H1 (cell line): ENCODE measurements at regions not wholly inside any gene's neighbourhood (a gene's known extent, or its start where the extent isn't known, plus 50 kb on each side); places are given as distances from the start of the nearest gene placed in this dataset.

Experiments
- CTCF ChIA-PET: fragments of 300-600 bp; sonication (Branson Sonifier 250); formaldehyde crosslinking; loops from one replicate; lab custom pipeline; 2021; ENCODE audit not compliant: partially characterized antibody; lab: Charles Lee
- POLR2A ChIA-PET: fragments of 300-600 bp; sonication (Branson Sonifier 250); formaldehyde crosslinking; loops from one replicate; lab custom pipeline; 2021; ENCODE audit warnings: inconsistent platforms; ENCODE audit not compliant: partially characterized antibody; lab: Charles Lee
- DNase-seq, 2 experiments: peaks; one replicate each; pipeline versions ENCODE4 v3.0.0 to v3.0.0-alpha.2; 2010 to 2022; ENCODE audit warnings: low spot score in 2 of 2, low read depth in 1 of 2, mixed read lengths in 1 of 2
- FAIRE-seq: peaks from 2 replicates; lab custom pipeline; 2011; peaks lifted over from hg19 to GRCh38; lab: Jason Lieb, UNC
- H2AFZ ChIP-seq: 2 replicates; pipeline ENCODE4 v1.8.1; 2012; ENCODE audit warnings: low read length, inconsistent platforms
- H2AK5ac ChIP-seq: 2 replicates; pipeline ENCODE4 v1.6.1; 2013; ENCODE audit warnings: low read depth, low read length
- H2BK120ac ChIP-seq: replicated peaks from 2 replicates; pipeline ENCODE3; 2013; ENCODE audit warnings: low read depth, low read length, inconsistent platforms
- H2BK12ac ChIP-seq: 2 replicates; pipeline ENCODE4 v1.6.1; 2013; ENCODE audit warnings: low read depth, low read length
- H2BK15ac ChIP-seq: 2 replicates; pipeline ENCODE4 v1.6.1; 2013; ENCODE audit warnings: low read length
- H2BK20ac ChIP-seq: 2 replicates; pipeline ENCODE4 v1.6.1; 2013; ENCODE audit warnings: low read length
- H2BK5ac ChIP-seq: 2 replicates; pipeline ENCODE4 v1.6.1; 2013; ENCODE audit warnings: low read depth, low read length
- H3K14ac ChIP-seq: 2 replicates; pipeline ENCODE4 v1.6.1; 2013; ENCODE audit warnings: inconsistent platforms; ENCODE audit not compliant: insufficient read length
- H3K18ac ChIP-seq: 2 replicates; pipeline ENCODE4 v1.6.1; 2013; ENCODE audit warnings: low read length; ENCODE audit errors: extremely low read depth
- H3K23ac ChIP-seq: 2 replicates; pipeline ENCODE4 v1.6.1; 2013; ENCODE audit warnings: inconsistent platforms; ENCODE audit not compliant: insufficient read length
- H3K23me2 ChIP-seq: 2 replicates; pipeline ENCODE4 v1.6.1; 2013; ENCODE audit warnings: low read depth, low read length
- H3K27ac ChIP-seq: 2 replicates; pipeline ENCODE4 v1.6.1; 2011; ENCODE audit warnings: low read depth, low read length, inconsistent platforms
- H3K27me3 ChIP-seq, 4 experiments: replicated peaks in 1 of 4; 1 replicate in 1 of 4; 2 replicates in 3 of 4; pipeline versions ENCODE4 v1.6.1 to v1.8.1; 2011 to 2013; ENCODE audit warnings: low read length in 3 of 4, mild to moderate bottlenecking in 3 of 4, inconsistent platforms in 2 of 4, mixed read lengths in 2 of 4, moderate library complexity in 1 of 4; ENCODE audit not compliant: control insufficient read depth in 3 of 4, insufficient read depth in 3 of 4; ENCODE audit errors: extremely low read depth in 1 of 4
- H3K36me3 ChIP-seq, 4 experiments: 2 replicates each; pipeline versions ENCODE4 v1.6.1 to v1.8.1; 2011 to 2013; ENCODE audit warnings: mild to moderate bottlenecking in 4 of 4, low read length in 3 of 4, moderate library complexity in 2 of 4, control low read depth in 1 of 4, inconsistent platforms in 1 of 4; ENCODE audit not compliant: insufficient read depth in 4 of 4, control insufficient read depth in 2 of 4
- H3K4ac ChIP-seq: replicated peaks from 2 replicates; pipeline ENCODE3; 2013; ENCODE audit warnings: low read length, low read depth, mixed read lengths, inconsistent platforms; ENCODE audit not compliant: insufficient read length
- H3K4me1 ChIP-seq, 4 experiments: replicated peaks in 1 of 4; 1 replicate in 1 of 4; 2 replicates in 3 of 4; pipeline versions ENCODE4 v1.6.1 to v1.8.1; 2011 to 2013; ENCODE audit warnings: low read length in 3 of 4, inconsistent platforms in 2 of 4, mixed read lengths in 1 of 4; ENCODE audit not compliant: insufficient read depth in 4 of 4, control insufficient read depth in 3 of 4
- H3K4me2 ChIP-seq, 2 experiments: 2 replicates each; pipeline versions ENCODE4 v1.6.1 to v1.8.1; 2011 to 2013; ENCODE audit warnings: low read depth in 2 of 2, low read length in 2 of 2, control low read depth in 1 of 2, inconsistent platforms in 1 of 2, mild to moderate bottlenecking in 1 of 2; ENCODE audit not compliant: insufficient read depth in 1 of 2
- H3K4me3 ChIP-seq, 4 experiments: fragments of 200-600, 300-600 bp in 1 of 4; sonication (generic), shearing (Covaris generic), sonication (Bioruptor Twin) in 1 of 4; 2 replicates each; pipeline versions ENCODE4 v1.5.1 to v1.8.1; 2011 to 2016; ENCODE audit warnings: low read length in 4 of 4, low read depth in 3 of 4, control low read depth in 2 of 4, inconsistent platforms in 2 of 4, mild to moderate bottlenecking in 2 of 4, mixed read lengths in 1 of 4, moderate library complexity in 1 of 4; ENCODE audit not compliant: insufficient read depth in 2 of 4; ENCODE audit errors: extremely low read depth in 1 of 4
- H3K56ac ChIP-seq: replicated peaks from 2 replicates; pipeline ENCODE3; 2013; ENCODE audit warnings: low read depth, mild to moderate bottlenecking, mixed read lengths, low read length, inconsistent platforms; ENCODE audit not compliant: insufficient read length
- H3K79me1 ChIP-seq: 2 replicates; pipeline ENCODE4 v1.6.1; 2013; ENCODE audit warnings: low read depth, low read length, control low read depth
- H3K79me2 ChIP-seq, 2 experiments: 2 replicates each; pipeline versions ENCODE4 v1.6.1 to v1.8.1; 2012 to 2013; ENCODE audit warnings: low read length in 2 of 2, mild to moderate bottlenecking in 2 of 2, inconsistent platforms in 1 of 2; ENCODE audit not compliant: insufficient read depth in 2 of 2, control insufficient read depth in 1 of 2
- H3K9ac ChIP-seq, 4 experiments: replicated peaks in 1 of 4; 1 replicate in 1 of 4; 2 replicates in 3 of 4; pipeline versions ENCODE4 v1.6.1 to v1.8.1; 2011 to 2013; ENCODE audit warnings: low read depth in 3 of 4, low read length in 3 of 4, control low read depth in 2 of 4, mild to moderate bottlenecking in 2 of 4, moderate library complexity in 2 of 4, inconsistent platforms in 1 of 4; ENCODE audit errors: extremely low read depth in 1 of 4
- H3K9me3 ChIP-seq, 2 experiments: 2 replicates each; pipeline versions ENCODE4 v1.6.1 to v1.8.1; 2012 to 2013; ENCODE audit warnings: mild to moderate bottlenecking in 2 of 2, moderate library complexity in 2 of 2, control low read depth in 1 of 2, inconsistent platforms in 1 of 2, low read depth in 1 of 2, low read length in 1 of 2, mixed read lengths in 1 of 2; ENCODE audit not compliant: insufficient read depth in 2 of 2
- H4K20me1 ChIP-seq, 2 experiments: replicated peaks in 1 of 2; 2 replicates each; pipeline versions ENCODE3 to v1.8.1; 2011 to 2013; ENCODE audit warnings: inconsistent platforms in 2 of 2, low read length in 2 of 2, mild to moderate bottlenecking in 1 of 2; ENCODE audit not compliant: insufficient read depth in 2 of 2, control insufficient read depth in 1 of 2
- H4K5ac ChIP-seq: 2 replicates; pipeline ENCODE4 v1.6.1; 2013; ENCODE audit warnings: low read length, low read depth, mixed read lengths, inconsistent platforms; ENCODE audit not compliant: insufficient read length
- H4K8ac ChIP-seq: 2 replicates; pipeline ENCODE4 v1.8.0; 2013; ENCODE audit warnings: mild to moderate bottlenecking, moderate library complexity, low read length, inconsistent platforms; ENCODE audit not compliant: insufficient read depth; ENCODE audit errors: extremely low read depth
- H4K91ac ChIP-seq: replicated peaks from 2 replicates; pipeline ENCODE3; 2013; ENCODE audit warnings: low read length, mixed read lengths, inconsistent platforms; ENCODE audit not compliant: insufficient read length
- CTCF ChIP-seq, 3 experiments: IDR thresholded peaks; 1 replicate in 2 of 3; 2 replicates in 1 of 3; pipeline versions ENCODE4 v1.5.1 to v1.6.1; 2011; ENCODE audit warnings: low read length in 3 of 3, mild to moderate bottlenecking in 3 of 3, inconsistent platforms in 2 of 3, low read depth in 1 of 3, moderate library complexity in 1 of 3; ENCODE audit not compliant: insufficient read depth in 1 of 3; ENCODE audit errors: control extremely low read depth in 1 of 3
- EGR1 ChIP-seq: IDR thresholded peaks from 2 replicates; pipeline ENCODE4 v1.6.1; 2011; ENCODE audit warnings: low read depth, low read length, borderline replicate concordance
- GABPA ChIP-seq: IDR thresholded peaks from 2 replicates; pipeline ENCODE4 v1.6.1; 2011; ENCODE audit warnings: mild to moderate bottlenecking, low read length, moderate library complexity, borderline replicate concordance; ENCODE audit not compliant: insufficient read depth
- KDM4A ChIP-seq: IDR thresholded peaks from one replicate; pipeline ENCODE4 v1.7.1; 2012; ENCODE audit warnings: low read depth, mild to moderate bottlenecking, moderate library complexity, low read length, inconsistent platforms; ENCODE audit not compliant: severe bottlenecking
- PHF8 ChIP-seq: fragments of 200-600 bp; sonication (generic); conservative IDR thresholded peaks from 2 replicates; pipeline ENCODE4 v1.7.1; 2012; ENCODE audit warnings: low read depth, mild to moderate bottlenecking, inconsistent platforms, low read length, moderate library complexity
- SIN3A ChIP-seq, 2 experiments: IDR thresholded peaks in 1 of 2; conservative IDR thresholded peaks in 1 of 2; 2 replicates each; pipeline ENCODE4 v1.6.1; 2011 to 2012; ENCODE audit warnings: low read length in 2 of 2, improper control_type of control experiment in 1 of 2, low read depth in 1 of 2, mild to moderate bottlenecking in 1 of 2
- SIRT6 ChIP-seq: IDR thresholded peaks from one replicate; pipeline ENCODE4 v1.7.1; 2012; ENCODE audit warnings: low read length, inconsistent platforms
- TAF1 ChIP-seq: IDR thresholded peaks from 2 replicates; pipeline ENCODE4 v1.6.1; 2011; ENCODE audit warnings: mild to moderate bottlenecking, low read depth, low read length
- YY1 ChIP-seq: IDR thresholded peaks from 2 replicates; pipeline ENCODE4 v1.6.1; 2011; ENCODE audit warnings: low read depth, mild to moderate bottlenecking, low read length
- WGBS, 2 experiments: shearing (Covaris generic) in 1 of 2; methylation state at CpG; one replicate each; pipeline versions ENCODE4 v1.1.6 to v1.1.7; 2013 to 2015; ENCODE audit warnings: low lambda C conversion rate in 2 of 2, mixed read lengths in 2 of 2, inconsistent platforms in 1 of 2, low coverage in 1 of 2, missing lambda C conversion rate in 1 of 2; ENCODE audit not compliant: insufficient replicate concordance in 2 of 2, insufficient coverage in 1 of 2, insufficient read length in 1 of 2; ENCODE audit errors: extremely low coverage in 1 of 2, missing lambda C conversion rate in 1 of 2; 5-methylcytosine and 5-hydroxymethylcytosine counted together
- TF ChIP-seq, protein P1 (sequence below): IDR thresholded peaks from 2 replicates; pipeline ENCODE4 v1.6.1; 2011; ENCODE audit warnings: low read depth, mild to moderate bottlenecking, low read length; ENCODE audit not compliant: insufficient read depth

DNA sequence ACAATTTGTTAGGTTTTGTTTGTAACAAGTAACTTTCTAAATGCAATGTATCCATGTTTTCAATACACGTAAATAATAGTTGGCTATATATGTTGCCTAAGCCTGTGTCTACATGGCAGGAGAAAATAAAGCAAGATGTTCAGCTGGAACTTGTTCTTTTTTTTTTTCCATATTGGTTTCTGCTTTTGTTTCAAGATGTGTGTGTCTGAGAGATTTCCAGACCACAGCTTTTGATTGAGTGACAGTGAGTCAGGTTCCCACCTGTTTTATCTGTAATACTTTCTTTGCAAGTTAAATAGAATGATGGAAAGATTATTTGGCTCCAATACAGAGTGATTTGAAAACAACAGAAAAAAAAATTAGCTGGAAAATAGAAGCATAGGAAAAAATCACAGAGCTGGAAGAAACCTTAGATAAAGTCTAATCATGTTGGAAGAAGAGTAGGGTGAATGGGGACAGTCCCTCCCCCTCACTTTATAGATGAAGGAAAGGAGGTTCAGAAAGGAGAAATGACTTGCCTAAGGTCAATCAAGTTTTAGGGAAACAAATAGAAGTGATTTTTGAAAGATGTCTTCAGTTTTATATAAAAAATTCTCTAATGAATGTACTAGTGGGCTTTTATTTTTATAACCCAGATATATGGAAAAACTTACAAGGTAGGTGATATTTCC, 150.9 kb upstream of the STMND1 start:
- Histone ChIP-seq H2BK15ac (no peak overlapping the region), H3K23ac (no peak overlapping the region), H3K23me2 (no peaks in the 10 kb centered on the region), H4K20me1 (no peaks in the 10 kb centered on the region), H3K9me3 (no peaks in the 10 kb centered on the region), H3K27me3 (no peaks in the 10 kb centered on the region), H2AK5ac (no peak overlapping the region), H4K5ac (no peak overlapping the region), H2AFZ (no peak overlapping the region), H3K4ac (no peak overlapping the region), H2BK120ac (no peak overlapping the region), H3K79me1 (no peaks in the 10 kb centered on the region), H3K18ac (no peak overlapping the region), H3K36me3 (no peaks in the 10 kb centered on the region), H2BK20ac (no peak overlapping the region), H3K79me2 (no peaks in the 10 kb centered on the region), H2BK12ac (no peak overlapping the region), H3K9ac (no peak overlapping the region), H3K4me1 (peaks cover 2 to 10% (median 7%) of the 10 kb centered on the region in 4 experiments; a peak in 5 of 7 replicates), H4K91ac (no peak overlapping the region), H3K14ac (no peak overlapping the region), H2BK5ac (no peak overlapping the region), H4K8ac (no peak overlapping the region), H3K4me2 (no peak overlapping the region), H3K27ac (no peak overlapping the region), H3K56ac (no peak overlapping the region), H3K4me3 (no peak overlapping the region)
- ChIA-PET CTCF (interaction anchor here (0.6 to 1.3 kb wide), 5 partner anchors 14 to 1296 kb away, joined by 3 to 5 read pairs (median 3); no protein-coding TSS in a partner anchor), POLR2A (no interaction called here)
- DNase-seq (no peak), FAIRE-seq (no peak)
- WGBS, 2 experiments = 96% methylated on average over 1 of the region's 1 CpG; no CpG with 5 or more reads in 1 of the 2 experiments
- TF ChIP-seq CTCF (IDR thresholded peaks at IDR 0.05; ENCODE audit: control extremely low read depth in 1 of 3, insufficient read depth in 1 of 3, low read depth in 1 of 3, low read length in 3 of 3) = no peak
- no peak for TF ChIP-seq SIRT6
- no peak for TF ChIP-seq YY1
- no peak for TF ChIP-seq PHF8
- TF ChIP-seq GABPA = no peak
- no peak for TF ChIP-seq SIN3A (conservative IDR thresholded peaks at IDR 0.05 in 1 of 2, IDR thresholded peaks at IDR 0.05 in 1 of 2; ENCODE audit: low read depth in 1 of 2, low read length in 2 of 2)
- TF ChIP-seq EGR1 = no peak
- no peak for TF ChIP-seq KDM4A
- TF ChIP-seq TAF1 = no peak
- TF ChIP-seq, protein P1, sequence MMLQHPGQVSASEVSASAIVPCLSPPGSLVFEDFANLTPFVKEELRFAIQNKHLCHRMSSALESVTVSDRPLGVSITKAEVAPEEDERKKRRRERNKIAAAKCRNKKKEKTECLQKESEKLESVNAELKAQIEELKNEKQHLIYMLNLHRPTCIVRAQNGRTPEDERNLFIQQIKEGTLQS = no peak
